GM12865 (cell line): ENCODE measurements at regions not wholly inside any gene's neighbourhood (a gene's known extent, or its start where the extent isn't known, plus 50 kb on each side); places are given as distances from the start of the nearest gene placed in this dataset.
"Not testable (repeated sequence)": the region's sequence is repeated elsewhere in the genome, so short reads cannot be mapped to it uniquely, and the experiment has no call there.

Experiments used
- DNase-seq: peaks from one replicate; pipeline ENCODE4 v3.0.0; 2010; ENCODE audit warnings: low read depth
- H3K4me3 ChIP-seq: 2 replicates; pipeline ENCODE4 v1.5.1; 2011; ENCODE audit warnings: mild to moderate bottlenecking, low read depth, low read length, control low read depth
- CTCF ChIP-seq: IDR thresholded peaks from 2 replicates; pipeline ENCODE4 v1.5.1; 2011; ENCODE audit warnings: low read length, control low read depth, low read depth, inconsistent platforms; ENCODE audit not compliant: insufficient read depth; ENCODE audit errors: missing control alignments

GRCh38 chr2:94758546-94758945 lies 112.7 kb upstream of the TEKT4 start:
- no peak overlapping the region for H3K4me3 ChIP-seq

GRCh38 chr2:94759211-94759610 lies 112.0 kb upstream of the TEKT4 start:
- no peak for TF ChIP-seq CTCF
- H3K4me3 ChIP-seq, result no peak overlapping the region
- peak; percentile 41 for DNase-seq

More at GRCh38 chr2:94758546-94758945, 112.7 kb upstream of the TEKT4 start:
- no peak for DNase-seq
- no peak for TF ChIP-seq CTCF

GRCh38 chr2:94762600-94762999 lies 108.6 kb upstream of the TEKT4 start:
- no peak for TF ChIP-seq CTCF
- H3K4me3 ChIP-seq, result no peak overlapping the region
- DNase-seq, result no peak

- DNase-seq, result no peak
- TF ChIP-seq CTCF, result no peak
- H3K4me3 ChIP-seq, result no peak overlapping the region
Observed at GRCh38 chr2:94763318-94763717, 107.9 kb upstream of the TEKT4 start.

- not testable (repeated sequence) for H3K4me3 ChIP-seq, DNase-seq
Observed at GRCh38 chr2:94764331-94764730, 106.9 kb upstream of the TEKT4 start.

GRCh38 chr2:94767336-94767735 lies 103.9 kb upstream of the TEKT4 start:
- TF ChIP-seq CTCF, result no peak
- no peak for DNase-seq
- no peak overlapping the region for H3K4me3 ChIP-seq

GRCh38 chr2:94769733-94770132 lies 101.5 kb upstream of the TEKT4 start:
- no peak overlapping the region for H3K4me3 ChIP-seq
- no peak for TF ChIP-seq CTCF
- DNase-seq, result no peak
